ENCODE measurements at regions not wholly inside any gene's neighbourhood (a gene's known extent, or its start where the extent isn't known, plus 50 kb on each side); places are given as distances from the start of the nearest gene placed in this dataset.

DNA sequence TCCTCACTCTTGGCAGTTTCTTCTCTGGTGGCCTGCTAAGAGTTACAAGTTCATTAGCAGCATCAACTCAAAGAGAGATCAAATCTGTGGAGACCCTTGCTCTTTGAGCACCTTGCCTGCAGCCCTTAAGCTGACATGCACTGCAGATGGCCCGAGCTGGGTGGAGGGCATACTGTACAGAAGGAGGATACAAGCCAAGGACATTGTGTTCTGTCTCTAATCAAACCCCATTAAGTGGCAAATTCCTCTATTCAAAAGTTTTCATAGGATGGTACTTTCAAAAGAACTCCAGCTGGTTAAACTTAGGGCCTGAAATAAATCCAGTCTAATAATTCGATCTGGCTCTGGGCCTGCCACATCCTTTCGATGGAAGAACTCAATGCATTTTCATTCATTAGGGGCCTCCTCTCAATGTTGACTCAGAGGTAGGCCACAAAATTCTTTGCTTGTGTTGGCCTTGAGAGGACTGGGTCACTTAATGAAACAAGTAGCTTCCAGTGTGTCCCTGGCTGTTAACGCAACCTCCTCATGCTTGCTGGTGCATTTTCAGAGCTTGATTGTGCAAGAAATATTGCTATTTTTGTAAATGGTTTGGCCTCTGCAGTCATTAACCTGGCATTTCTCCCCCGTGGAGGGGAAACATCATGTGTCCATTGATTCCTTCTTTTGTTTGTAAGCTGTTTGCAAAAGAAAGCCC is 318.2 kb downstream of the NUAK1 start:
- DNase-seq = no peak

DNA sequence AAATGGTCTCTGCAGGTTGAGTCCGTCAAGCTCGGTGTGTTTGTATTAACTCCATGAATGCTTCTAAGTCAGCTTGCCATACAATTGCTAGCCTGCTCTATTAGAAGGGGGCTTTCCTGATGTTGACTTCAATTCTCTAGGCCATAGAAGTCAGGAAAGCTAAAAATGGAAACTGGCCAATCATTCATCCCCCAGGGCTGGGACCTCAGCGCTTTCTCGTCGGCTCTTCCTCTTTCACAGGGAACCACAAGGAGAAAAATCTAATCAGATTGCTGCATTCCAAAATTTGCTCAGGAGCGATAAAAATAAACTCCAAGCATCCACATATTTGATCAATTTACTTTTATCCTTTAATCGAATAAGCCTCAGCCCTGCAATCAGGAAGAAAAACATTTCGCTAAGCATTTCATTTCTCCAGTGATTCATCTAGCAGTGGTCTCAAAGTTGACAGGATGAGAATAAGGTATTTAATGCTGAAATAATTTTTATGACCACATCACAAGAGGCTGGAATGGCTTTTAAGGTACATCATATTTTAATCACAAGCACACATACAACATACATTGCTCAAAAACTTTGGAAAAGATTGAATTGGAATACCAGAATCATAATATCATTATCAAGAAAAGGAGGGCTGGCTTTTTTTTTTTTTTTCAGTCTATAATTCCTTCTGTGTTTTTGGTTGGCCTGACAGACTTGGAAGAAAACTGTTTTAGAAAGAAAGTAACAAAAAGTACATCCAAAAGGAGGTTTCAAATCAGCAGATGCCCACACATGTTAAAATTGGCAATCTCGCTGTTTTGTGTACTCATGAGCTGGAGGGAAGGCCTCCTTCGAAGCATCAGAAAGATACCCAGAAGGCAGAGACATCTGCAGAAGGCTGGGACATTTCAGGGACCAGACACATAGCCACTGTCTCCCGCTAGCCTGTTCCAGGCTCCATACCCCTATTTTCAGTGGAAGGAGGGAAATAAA is 316.3 kb downstream of the NUAK1 start:
- no peak for DNase-seq

DNA sequence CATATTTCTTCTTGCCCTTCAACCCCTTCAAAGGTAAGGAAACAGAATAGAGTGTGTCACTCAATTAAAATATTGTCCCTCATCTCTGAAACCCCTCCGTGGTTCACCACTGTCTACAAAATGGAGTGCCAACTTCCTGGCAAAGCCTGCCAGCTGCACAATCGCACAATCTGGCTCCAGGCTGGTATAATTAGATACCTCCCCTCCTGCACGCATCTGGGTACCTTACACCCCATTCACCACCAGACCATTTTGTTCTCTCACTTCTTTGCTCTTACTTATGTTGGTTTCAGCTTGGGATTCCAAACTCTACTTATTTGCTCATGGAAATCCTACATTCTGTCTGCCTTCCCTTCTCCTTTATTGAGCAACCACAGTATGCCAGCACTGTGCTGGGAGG is 314.9 kb downstream of the NUAK1 start:
- DNase-seq = no peak

DNA sequence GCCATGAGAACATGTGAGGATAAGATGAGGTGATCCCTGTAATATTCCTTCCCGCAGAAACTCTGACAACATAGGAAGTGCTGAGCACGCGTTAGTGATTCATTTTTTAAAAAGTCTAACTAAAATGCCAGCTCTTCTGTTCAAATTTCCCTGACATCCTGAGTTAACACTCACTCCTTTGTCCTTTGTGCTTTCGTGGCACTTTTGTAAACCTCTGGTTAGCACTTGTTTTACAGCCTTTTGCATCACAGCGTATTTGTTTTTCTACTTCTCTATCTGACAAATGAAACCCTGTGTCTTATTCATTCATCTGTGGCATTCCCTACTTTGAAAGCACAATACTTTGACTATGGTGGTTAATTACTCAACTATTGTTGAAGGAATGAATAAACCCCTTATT is 313.6 kb downstream of the NUAK1 start:
- no peak for DNase-seq

DNA sequence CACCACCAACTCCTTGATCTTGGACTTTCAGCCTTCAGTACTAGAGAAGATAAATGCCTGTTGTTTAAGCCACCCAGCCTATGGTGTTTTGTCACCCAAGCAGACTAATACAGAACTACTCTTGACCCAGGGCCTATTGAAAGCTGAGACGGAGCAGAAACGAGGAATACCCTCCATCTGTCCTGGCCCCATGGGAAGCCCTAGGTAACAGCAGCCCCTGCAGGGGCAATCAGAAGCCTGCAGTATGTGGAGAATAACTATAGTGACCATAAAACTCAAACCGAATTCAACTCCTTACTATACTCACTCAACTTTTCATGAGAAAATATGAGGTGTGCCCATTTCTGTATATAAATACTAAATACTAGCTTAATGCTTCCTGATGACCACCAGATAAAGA is 307.4 kb downstream of the NUAK1 start:
- DNase-seq = no peak

DNA sequence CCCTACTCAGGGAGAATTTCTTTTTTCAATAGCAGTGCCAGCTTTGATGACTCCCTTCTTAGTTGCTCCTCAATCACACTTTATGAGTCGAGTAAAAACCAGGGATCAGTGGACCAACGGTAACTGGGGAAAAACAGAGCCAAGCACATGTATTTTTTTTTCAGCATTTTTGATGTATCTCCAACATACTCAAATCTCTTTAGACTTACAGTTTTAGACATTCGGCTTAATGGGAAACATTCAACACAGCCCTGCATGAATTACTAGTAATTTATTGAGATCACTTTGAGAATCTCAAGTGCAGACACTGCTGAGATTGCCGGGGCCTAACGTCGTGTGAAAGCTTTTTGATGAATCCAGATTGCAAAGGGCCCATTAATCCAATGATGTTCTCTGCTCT is 306.7 kb downstream of the NUAK1 start:
- no peak for DNase-seq

DNA sequence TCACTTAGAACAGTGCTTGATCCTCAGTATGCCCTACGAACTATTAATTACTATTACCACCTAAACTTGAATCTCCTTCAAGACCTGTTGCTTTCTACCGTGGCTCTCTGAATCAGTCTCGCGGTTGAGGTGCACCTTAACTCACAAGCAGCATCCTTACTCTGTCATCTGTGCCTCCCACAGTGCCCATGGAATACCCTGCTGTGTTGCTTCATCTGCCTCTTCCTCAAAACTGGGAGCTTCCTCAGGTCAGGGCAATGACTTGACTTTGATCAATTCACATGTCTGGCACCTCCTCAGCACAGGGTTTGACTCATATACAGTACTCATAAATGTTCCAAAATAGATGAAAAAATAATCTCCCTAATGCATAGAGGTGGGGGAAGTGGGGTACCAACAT is 305.9 kb downstream of the NUAK1 start:
- DNase-seq = no peak

DNA sequence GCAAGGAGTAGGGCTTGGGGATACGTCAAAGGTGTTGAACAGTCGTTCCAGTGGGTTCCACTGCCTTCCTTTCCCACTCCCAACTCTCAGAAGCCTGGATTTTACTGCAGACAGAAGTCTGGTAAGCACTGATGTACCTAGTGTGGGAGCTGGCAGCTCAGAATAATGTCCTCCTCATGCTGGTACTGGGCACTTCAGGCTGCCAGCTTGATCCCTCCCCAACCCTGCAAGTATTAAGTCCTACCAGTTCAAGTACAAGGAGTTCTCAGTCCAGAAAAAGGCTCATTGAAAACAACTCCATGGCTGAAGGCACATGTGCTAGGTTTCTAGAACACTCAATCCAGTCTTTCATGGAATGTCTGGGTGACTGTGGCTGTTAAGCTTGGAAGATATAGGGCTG is 304.3 kb downstream of the NUAK1 start:
- no peak for DNase-seq

DNA sequence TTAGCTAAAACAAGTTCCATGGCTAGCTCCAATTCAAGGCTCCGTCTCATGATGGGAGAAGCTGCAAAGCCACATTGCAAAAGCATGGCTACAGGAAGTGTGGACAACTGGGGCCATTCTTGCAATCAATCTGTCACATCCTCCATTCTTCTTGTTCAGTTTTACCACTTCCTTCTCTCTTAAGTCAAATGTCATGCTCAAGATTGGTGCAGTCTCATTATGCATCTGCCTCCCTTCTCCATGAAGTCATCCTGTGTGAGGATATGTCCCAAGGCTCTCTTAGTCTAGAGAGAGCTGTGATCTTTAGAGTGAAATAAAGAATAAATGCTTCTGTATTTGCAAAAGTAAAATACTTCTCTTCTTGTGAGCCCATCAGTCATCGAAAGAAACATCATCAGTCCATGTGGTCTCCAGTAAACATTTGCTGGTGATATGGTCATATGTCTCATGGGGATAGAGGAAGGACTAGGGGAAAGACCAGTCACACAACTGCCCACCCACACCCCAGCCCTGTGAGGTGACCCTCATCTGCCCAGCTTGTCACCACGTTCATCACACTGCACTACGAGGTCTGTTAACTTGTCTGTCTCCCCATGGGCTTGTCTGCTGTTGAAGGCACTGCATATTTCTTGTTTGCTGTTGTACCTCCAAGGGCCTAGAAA is 303.0 kb downstream of the NUAK1 start:
- no peak for DNase-seq

DNA sequence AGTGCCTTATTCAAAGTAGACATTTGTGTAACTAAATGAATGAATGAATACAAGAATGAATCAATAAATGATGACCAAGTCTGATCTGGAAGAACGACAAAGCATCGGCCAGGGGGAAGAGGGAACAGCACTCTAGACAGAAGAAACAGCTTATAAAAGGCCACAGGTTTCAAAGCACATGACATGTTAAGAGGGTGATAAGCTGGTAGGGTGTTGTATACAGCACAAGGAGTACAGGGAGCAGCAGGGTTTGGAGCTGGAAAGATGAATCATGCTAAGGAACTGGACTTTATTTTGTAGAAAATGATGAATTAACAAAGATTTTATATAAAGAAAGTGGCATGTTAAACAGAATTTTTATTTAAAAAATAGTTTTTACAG is 302.5 kb downstream of the NUAK1 start:
- DNase-seq = no peak

DNA sequence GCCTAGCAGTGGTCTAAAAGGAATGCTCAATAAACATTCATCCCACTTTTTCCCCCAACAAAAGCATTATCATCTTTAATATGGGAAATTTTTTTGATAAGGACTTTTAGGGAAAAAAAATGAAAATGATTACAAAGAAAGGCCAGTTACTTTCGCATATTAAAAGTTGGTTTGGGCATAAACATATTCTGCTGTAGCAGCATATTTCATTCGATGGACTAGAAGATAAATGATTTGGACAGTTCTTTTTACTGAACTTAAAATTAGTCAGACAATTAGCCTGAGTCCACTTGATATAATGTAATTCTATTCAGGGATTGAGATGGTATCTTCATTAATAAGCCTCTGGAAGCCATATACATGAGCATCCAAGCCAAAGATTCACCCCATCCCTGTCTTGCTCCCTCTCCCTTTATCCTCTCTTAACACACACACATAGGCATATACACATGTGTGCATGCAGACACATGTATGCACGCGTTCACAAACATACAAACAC is 299.1 kb downstream of the NUAK1 start:
- DNase-seq = no peak

DNA sequence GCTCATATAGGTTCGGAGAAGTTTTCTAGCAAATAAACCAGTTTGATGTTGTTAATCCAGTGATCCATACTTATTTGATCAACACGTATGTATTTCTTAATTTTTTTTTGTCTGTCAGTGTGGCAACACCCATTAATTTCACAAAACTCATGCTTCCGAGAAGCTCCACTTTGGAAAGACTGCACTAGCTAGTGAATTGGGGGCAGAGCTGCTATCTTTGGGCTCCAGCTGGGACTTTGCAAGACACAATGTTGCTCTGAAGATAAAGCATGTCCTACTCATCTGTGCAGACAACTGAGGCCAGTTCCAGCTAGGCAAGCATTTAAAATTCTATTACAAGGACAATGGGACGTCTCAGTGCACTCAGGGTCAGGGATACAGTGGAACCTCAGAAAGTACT is 298.4 kb downstream of the NUAK1 start:
- no peak for DNase-seq

DNA sequence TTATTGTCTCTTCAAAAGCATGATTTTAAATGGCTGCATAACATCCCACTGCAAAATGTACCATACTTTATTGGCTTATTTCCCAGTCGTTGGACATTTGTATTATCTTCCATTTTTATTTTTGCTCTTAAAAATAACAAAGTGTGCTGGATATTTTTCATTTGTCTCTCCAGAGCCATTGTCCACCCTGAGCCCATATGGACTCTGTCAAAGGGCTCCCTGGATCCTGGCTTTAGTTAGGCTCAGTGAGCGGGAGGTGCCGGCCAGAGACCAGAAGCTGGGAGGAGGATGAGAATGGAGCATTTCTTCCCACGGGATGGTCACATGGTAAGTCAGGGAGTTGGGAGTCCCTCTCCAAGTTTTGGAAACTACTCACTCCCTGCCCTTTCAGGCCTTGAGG is 296.9 kb downstream of the NUAK1 start:
- no peak for DNase-seq

DNA sequence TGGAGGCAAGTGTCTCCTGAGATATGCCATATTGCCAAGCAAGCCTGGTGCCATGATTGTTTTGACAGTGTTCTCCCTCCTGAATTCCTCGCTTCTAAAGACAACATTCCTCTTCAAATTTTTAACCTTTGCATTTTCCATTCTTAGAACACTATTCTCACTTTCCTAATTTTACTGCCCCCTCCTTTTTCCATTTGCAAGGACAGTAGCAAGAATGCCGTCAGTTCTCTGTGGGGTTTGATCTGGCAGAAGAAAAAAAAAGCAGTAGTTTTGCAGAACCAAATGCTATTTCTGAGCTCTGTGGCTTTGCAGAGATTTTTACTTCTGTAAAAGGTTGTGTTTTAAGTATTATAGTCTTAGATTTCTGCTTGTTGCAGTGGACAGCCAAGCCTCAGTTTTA is 295.2 kb downstream of the NUAK1 start:
- no peak for DNase-seq

DNA sequence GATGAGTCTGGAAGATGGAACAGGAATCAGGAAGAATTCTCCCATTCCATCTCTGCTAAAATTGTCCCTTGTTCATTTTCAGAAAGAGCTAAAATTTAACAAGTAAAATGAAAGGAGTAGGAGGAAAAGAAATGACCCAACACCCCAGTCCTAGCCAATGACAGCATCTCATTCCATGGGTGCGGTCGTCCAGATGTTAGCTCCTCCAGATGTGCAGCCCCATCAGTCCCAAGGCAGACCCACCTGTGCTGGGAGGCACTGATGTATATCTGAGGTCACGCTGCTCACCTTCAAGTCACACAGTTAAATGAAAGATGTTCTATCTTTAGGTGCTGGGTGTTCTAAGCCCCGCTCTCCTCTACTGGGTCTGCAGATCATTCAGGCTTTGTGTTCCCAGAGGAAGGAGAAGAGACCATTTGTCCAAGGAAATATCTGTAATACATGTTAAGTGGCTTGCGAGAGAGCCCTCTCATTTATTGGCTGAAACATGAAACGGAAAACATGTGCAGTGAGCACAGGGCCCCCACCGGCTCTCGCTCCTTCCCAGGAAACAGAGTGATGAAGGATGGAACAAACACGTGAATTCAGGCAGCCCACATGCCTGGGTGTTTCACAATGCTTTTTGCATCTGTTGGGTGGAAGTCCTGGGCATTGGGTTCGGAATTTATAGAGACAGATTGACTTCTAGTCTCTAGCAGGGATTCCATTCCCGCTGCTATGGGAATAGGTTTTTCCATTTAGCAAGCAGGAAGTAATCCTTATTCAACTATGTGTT is 294.6 kb downstream of the NUAK1 start:
- DNase-seq = no peak

DNA sequence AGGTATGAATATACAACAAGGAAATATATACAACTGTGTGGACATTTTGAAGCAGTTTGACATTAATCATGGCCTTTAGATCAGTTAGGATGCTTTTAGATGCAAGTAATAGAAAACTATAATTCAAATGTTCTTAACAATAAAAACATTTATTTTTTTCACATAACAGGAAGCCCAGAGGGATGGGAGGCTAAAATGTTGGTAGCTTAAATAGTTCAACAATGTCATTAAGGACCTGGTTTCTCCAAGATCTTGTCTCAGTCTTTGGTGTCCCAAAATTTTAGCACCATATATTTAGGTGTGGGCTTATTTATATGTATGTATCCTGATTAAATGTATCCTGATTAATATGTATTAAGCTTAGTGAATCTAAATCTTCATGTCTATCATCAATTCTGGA is 292.4 kb downstream of the NUAK1 start:
- no peak for DNase-seq

DNA sequence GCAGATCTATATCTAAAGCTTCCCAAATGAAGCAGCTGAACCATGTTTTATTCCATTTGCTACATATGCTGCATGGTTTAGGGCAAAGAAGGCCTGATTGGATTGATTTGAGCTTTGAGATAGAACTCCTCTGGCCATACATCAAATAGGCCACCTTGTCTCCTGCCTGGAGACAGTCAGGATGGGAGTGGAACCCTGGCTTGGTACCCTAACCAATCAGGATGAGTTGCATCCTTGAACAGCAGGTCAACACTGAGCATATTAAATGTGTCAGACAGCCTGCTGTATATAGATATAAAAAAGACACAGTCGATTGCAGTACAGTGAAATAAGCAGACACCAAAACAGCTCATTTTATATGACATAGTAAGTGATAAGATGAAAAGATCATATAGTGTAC is 291.7 kb downstream of the NUAK1 start:
- DNase-seq = no peak

DNA sequence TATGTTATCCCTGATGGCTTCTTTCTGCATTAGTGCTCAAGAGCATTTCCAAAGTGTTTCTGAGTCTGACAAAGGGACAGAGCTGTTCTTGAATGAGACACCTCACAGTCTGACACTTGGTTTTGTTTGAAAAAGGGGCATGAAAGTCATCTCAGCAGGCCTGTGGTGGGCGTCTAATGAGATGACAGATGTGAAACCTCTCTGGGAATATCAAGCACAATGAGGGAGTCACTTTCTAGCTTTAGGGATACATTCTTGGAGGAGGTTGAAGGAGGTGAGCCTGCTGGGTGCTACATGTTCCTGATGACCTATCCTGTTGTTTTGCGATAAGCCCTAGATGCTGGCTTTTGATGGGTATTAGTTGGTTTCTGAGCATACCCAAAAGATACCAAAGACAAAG is 290.5 kb downstream of the NUAK1 start:
- no peak for DNase-seq

DNA sequence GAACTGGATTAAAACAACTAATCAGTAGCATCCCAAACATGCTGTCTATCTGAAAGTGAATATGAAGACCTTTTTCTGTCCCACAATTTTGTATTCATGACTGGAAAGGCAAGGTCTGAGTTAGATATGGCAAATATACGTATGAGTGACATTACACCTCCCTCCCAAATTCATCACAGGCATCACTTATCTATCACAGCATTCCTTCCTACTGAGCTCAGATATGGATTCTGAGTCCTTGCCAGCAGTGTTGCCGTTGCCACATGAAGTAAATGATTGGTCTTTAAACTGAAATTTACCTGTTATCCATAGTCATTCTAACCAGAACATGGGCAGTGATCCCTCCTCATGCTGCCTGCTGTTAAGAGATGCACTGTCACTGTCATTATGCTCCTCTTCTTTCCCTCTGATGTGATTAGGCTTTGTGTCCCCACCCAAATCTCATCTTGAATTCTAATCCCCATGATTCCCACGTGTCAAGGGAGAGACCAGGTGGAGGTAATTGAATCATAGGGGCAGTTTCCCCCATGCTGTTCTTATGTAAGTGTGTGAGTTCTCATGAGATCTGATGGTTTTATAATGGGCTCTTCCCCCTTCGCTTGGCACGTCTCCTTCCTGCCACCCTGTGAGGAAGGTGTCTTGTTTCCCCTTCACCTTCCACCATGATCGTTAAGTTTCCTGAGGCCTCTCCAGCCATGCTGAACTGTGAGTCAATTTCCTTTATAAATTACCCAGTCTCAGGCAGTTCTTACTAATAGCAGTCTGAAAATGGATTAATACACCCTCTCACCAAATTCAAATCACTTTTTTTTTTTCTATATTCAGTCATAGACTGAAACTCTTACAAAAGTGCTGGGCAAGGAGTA is 288.4 kb downstream of the NUAK1 start:
- DNase-seq = no peak

DNA sequence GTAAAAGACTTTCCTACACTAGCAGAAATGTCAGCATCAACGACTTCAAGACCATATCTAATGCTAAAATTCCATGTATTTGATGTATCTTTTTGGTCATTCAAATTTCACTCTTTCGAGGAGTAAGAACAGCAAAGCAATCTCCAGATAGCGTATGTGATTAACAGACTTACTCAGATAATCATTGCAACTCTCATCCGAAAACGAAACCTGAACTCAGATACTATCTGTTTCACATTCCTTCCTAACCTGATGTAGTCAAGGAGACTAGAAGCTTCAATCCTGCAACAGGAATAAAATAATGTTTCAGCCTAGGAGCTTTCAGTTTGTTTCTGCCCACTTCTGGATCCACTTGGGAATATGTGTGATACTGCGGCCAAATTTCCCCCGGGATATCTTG is 286.3 kb downstream of the NUAK1 start:
- DNase-seq = no peak

DNA sequence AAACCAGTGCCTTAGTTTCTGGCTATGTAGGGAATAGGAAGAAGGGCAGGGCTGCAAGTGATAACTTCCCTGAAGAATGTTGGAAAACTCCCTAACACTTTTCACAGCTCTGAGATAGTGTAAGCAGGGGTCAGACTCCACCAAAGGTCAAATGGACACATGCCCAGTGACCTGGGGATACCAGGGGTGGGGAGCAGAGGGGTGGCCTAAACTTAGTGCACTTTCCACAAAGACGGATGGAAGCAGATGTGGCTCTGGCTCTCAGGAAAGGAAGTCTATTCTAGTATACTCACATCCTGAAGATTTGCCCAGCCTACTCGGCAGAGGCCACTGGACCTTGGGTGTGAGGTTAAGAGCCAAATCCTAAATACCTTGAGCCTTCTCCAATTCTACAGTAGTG is 285.8 kb downstream of the NUAK1 start:
- DNase-seq = no peak

DNA sequence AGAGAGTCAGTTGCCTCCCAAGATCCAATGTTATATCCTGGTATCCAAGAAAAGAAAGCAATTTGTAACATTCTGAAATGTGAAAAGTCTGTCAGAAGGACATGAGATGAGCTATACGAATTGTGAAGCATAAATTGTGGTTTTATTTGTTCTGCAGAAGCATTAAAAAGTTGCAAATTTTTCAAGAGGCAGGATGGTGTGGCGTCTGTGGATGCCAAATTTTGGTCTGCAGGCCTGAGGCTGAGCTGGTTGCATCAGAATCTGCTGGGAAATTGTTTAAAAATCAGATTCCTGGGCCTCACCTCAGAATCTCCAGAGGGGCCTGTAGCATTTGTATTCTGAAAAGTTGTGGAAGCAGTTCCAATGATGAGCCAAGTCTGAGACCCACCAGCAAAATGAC is 284.7 kb downstream of the NUAK1 start:
- DNase-seq = no peak
